ENCODE measurements at regions not wholly inside any gene's neighbourhood (a gene's known extent, or its start where the extent isn't known, plus 50 kb on each side); places are given as distances from the start of the nearest gene placed in this dataset.

GRCh38 chr3:88443066-88443465, 293.3 kb downstream of the C3orf38 start:
- TF ChIP-seq CTCF (IDR thresholded peaks at IDR 0.05) (no peak), POLR2A (IDR thresholded peaks at IDR 0.05) (no peak)

Measured in uterus (tissue), 2 donors.